Thyroid gland (tissue), 4 donors: ENCODE measurements at regions not wholly inside any gene's neighbourhood (a gene's known extent, or its start where the extent isn't known, plus 50 kb on each side); places are given as distances from the start of the nearest gene placed in this dataset.
"Not testable (repeated sequence)": the region's sequence is repeated elsewhere in the genome, so short reads cannot be mapped to it uniquely, and the experiment has no call there.

Source experiments
- DNase-seq, 2 donors: peaks; one replicate each; pipeline ENCODE4 v3.0.0-alpha.2; 2019
- H3K27ac ChIP-seq, 3 donors: fragments of 200-600 bp; sonication (generic); 1 replicate in 2 of 3; 2 replicates in 1 of 3; pipeline ENCODE4 v1.5.1; 2016 to 2019; ENCODE audit warnings: mild to moderate bottlenecking in 1 of 3, moderate library complexity in 1 of 3
- H3K27me3 ChIP-seq: fragments of 200-600 bp; sonication (generic); one replicate; pipeline ENCODE4 v1.5.1; 2019
- H3K36me3 ChIP-seq, 2 donors: fragments of 200-600 bp; sonication (generic); one replicate each; pipeline ENCODE4 v1.5.1; 2016 to 2019
- H3K4me1 ChIP-seq, 2 donors: fragments of 200-600 bp; sonication (generic); one replicate each; pipeline ENCODE4 v1.5.1; 2017 to 2019
- H3K4me3 ChIP-seq, 3 donors: fragments of 200-600 bp; sonication (generic); replicated peaks in 1 of 3; 1 replicate in 2 of 3; 2 replicates in 1 of 3; pipeline ENCODE4 v1.5.1; 2016; ENCODE audit warnings: mild to moderate bottlenecking in 1 of 3
- H3K9me3 ChIP-seq: fragments of 200-600 bp; sonication (generic); one replicate; pipeline ENCODE4 v1.5.1; 2017
- POLR2A ChIP-seq, 2 donors: fragments of 450-650 bp; IDR thresholded peaks; one replicate each; pipeline ENCODE4 v1.6.1; 2017; ENCODE audit warnings: antibody characterized with exemption in 2 of 2, mild to moderate bottlenecking in 2 of 2, moderate library complexity in 1 of 2
- WGBS, 2 donors: methylation state at CpG; one replicate each; pipeline ENCODE4 v1.1.5; 2017; 5-methylcytosine and 5-hydroxymethylcytosine counted together
- intact Hi-C: fragments of 100-400 bp; cut with DNase I; formaldehyde crosslinking; loops from one replicate; pipeline ENCODE4 v1.15.1; 2023
- TF ChIP-seq, protein P1 (sequence below), 6 experiments: fragments of 200-600 bp in 3 of 6; fragments of 450-650 bp in 3 of 6; sonication (generic) in 3 of 6; IDR thresholded peaks; one replicate each; pipeline ENCODE4 v1.5.1; 2016 to 2019; ENCODE audit warnings: antibody characterized with exemption in 6 of 6, mild to moderate bottlenecking in 2 of 6, inconsistent platforms in 1 of 6, moderate library complexity in 1 of 6

DNA sequence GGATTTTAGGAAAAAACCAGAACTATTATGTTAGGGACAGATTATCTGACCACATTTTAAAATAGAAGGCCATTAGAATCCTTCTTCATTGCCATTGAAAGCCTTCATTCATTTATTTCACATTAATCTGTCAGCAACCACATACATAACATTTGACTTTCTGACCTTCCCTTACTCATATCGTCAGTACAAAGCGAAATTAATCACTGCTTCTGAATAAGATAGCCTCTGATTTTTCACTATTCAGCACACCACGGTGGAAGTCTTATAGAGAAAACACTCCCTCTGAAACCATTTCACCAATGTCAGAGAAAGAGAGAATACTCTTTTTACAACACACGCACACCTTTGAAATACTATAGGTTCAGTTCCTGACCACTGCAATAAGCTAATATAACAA is 442.5 kb upstream of the ID4 start:
- Histone ChIP-seq H3K4me3 (no peak overlapping the region), H3K36me3 (no peaks in the 10 kb centered on the region), H3K4me1 (peaks cover 0 to 7% of the 10 kb centered on the region in 2 donors), H3K9me3 (no peaks in the 10 kb centered on the region), H3K27ac (no peak overlapping the region), H3K27me3 (no peaks in the 10 kb centered on the region)
- 75 to 81% methylated on average over 4 of the region's 4 CpGs for WGBS, 2 donors
- TF ChIP-seq, protein P1, sequence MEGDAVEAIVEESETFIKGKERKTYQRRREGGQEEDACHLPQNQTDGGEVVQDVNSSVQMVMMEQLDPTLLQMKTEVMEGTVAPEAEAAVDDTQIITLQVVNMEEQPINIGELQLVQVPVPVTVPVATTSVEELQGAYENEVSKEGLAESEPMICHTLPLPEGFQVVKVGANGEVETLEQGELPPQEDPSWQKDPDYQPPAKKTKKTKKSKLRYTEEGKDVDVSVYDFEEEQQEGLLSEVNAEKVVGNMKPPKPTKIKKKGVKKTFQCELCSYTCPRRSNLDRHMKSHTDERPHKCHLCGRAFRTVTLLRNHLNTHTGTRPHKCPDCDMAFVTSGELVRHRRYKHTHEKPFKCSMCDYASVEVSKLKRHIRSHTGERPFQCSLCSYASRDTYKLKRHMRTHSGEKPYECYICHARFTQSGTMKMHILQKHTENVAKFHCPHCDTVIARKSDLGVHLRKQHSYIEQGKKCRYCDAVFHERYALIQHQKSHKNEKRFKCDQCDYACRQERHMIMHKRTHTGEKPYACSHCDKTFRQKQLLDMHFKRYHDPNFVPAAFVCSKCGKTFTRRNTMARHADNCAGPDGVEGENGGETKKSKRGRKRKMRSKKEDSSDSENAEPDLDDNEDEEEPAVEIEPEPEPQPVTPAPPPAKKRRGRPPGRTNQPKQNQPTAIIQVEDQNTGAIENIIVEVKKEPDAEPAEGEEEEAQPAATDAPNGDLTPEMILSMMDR (IDR thresholded peaks at IDR 0.05): no peak
- no peak for TF ChIP-seq POLR2A (IDR thresholded peaks at IDR 0.05)
- intact Hi-C loops: no loop called here
- DNase-seq: no peak

DNA sequence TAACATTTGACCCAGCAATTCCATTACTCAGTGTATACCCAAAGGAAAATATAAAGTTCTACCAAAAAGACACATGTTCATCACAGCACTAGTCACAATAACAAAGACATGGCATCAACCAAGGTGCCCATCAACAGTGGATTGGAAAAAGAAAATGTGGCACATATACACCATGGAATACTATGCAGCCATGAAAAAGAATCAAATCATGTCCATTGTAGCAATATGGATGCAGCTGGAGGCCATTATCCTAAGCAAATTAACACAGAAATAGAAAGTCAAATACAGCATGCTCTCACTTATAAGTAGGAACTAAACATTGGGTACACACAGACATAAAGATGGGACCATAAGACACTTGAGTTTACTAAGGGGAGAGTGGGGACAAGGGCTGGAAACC is 441.9 kb upstream of the ID4 start:
- peaks cover 0 to 7% of the 10 kb centered on the region in 2 donors for H3K4me1 ChIP-seq
- no peak overlapping the region for H3K27ac ChIP-seq
- no peak for DNase-seq
- TF ChIP-seq, protein P1 (IDR thresholded peaks at IDR 0.05): no peak
- no peak for TF ChIP-seq POLR2A (IDR thresholded peaks at IDR 0.05)
- no peaks in the 10 kb centered on the region for H3K36me3 ChIP-seq
- no peaks in the 10 kb centered on the region for H3K9me3 ChIP-seq
- intact Hi-C loops: no loop called here
- H3K4me3 ChIP-seq: no peak overlapping the region
- no peaks in the 10 kb centered on the region for H3K27me3 ChIP-seq

DNA sequence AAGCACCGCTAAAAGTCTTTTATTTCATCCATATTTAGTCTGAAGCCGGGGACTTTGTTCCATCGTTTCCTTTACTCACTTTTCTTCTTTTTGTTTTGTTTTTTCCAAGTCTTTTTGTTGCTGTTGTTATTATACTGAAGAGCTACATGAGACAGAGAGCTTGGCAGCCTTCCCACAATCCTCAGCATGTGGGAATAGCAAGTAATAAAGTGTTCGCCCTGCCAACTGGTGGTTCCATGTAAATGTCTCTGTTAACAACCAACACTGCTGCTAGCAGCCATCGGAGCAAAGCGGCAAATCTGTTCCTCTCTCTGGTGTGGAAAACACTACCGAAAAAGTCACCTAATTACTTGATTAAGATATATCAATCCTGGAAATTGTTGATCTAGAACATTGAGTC is 437.8 kb upstream of the ID4 start:
- Histone ChIP-seq H3K36me3 (no peaks in the 10 kb centered on the region), H3K4me3 (no peak overlapping the region), H3K27me3 (no peaks in the 10 kb centered on the region), H3K27ac (peak overlapping the region; percentile 61 to 78 (median 67)), H3K4me1 (peaks cover 0 to 7% of the 10 kb centered on the region in 2 donors), H3K9me3 (no peaks in the 10 kb centered on the region)
- TF ChIP-seq POLR2A (IDR thresholded peaks at IDR 0.05): no peak
- TF ChIP-seq, protein P1 (IDR thresholded peaks at IDR 0.05): no peak
- WGBS, 2 donors: 42 to 47% methylated on average over 7 of the region's 7 CpGs
- peak; percentile 93 to 94 for DNase-seq
- intact Hi-C loops: no loop called here

DNA sequence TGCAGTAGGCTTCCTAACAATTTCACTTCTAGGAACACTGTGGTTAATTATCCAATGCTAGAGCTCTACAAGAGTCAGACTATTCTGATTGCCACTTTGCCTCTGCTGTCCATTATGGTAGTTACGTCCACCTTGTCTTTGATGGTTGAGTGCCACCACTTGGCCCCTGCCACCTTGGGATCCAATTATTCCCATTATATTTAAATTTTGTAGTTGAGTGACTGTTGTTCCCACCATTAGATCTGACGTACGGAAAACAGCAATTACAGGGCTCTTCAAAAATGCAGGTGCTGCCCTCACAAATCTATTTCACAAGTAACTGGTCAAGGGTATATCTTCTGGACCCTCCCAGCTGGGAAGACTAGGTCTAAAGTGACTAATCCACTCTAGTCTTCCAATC is 432.3 kb upstream of the ID4 start:
- H3K9me3 ChIP-seq, H3K27ac ChIP-seq, DNase-seq, H3K36me3 ChIP-seq, intact Hi-C loops, H3K27me3 ChIP-seq, H3K4me3 ChIP-seq: not testable (repeated sequence)
- peaks cover 0 to 11% of the 10 kb centered on the region in 2 donors for H3K4me1 ChIP-seq
- WGBS, 2 donors: 82 to 98% methylated on average over 3 of the region's 3 CpGs

DNA sequence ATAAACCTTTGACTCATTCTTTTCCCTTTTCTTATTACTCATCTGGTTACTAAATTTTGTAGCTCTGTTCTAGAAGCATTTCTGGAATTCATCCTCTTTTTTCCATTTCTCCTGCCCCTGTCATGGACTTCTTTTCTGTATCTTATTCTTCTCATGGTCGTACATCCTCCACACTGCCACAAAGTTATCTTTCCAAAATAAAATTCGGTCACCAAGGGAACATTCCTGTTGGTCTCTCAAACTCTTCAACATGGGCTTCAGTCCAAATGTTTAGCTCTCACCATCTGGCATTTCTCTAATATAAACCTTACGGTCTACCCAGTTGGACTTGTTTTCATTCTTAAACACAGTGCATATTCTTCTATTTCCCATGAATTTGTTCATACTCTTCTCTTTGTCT is 428.8 kb upstream of the ID4 start:
- no peak for TF ChIP-seq POLR2A (IDR thresholded peaks at IDR 0.05)
- TF ChIP-seq, protein P1 (IDR thresholded peaks at IDR 0.05): no peak
- Histone ChIP-seq H3K9me3 (no peaks in the 10 kb centered on the region), H3K27me3 (no peaks in the 10 kb centered on the region), H3K36me3 (no peaks in the 10 kb centered on the region), H3K27ac (no peak overlapping the region), H3K4me1 (peaks cover 0 to 16% of the 10 kb centered on the region in 2 donors), H3K4me3 (no peak overlapping the region)
- intact Hi-C loops: no loop called here
- 31 to 47% methylated on average over 3 of the region's 3 CpGs for WGBS, 2 donors
- DNase-seq: no peak

DNA sequence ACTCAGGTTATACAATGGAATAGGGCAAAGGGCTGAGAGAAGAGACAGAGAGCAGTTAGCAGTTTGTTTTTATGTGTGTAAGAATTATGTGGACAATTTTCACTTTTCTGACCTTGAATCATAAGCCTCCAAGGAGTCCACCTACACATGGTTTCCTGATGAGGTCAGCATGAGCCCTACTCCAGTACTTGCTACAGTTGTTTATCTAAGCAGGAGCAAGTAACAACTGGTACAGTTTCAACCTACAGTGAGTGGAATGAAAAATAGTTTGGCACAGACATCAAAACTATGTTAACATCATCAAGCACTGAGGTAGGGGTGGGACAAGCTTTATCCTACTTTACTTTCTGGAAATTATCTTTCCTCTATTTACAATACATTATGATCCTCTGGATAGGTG is 426.7 kb upstream of the ID4 start:
- intact Hi-C loops: no loop called here
- peak; percentile 34 to 39 for DNase-seq
- H3K27ac ChIP-seq: no peak overlapping the region
- no peak overlapping the region for H3K4me3 ChIP-seq
- H3K4me1 ChIP-seq: peaks cover 0 to 16% of the 10 kb centered on the region in 2 donors
- H3K27me3 ChIP-seq: no peaks in the 10 kb centered on the region
- TF ChIP-seq, protein P1 (IDR thresholded peaks at IDR 0.05): no peak
- TF ChIP-seq POLR2A (IDR thresholded peaks at IDR 0.05): no peak
- H3K9me3 ChIP-seq: no peaks in the 10 kb centered on the region
- H3K36me3 ChIP-seq: no peaks in the 10 kb centered on the region
